ENCODE measurements at regions not wholly inside any gene's neighbourhood (a gene's known extent, or its start where the extent isn't known, plus 50 kb on each side); places are given as distances from the start of the nearest gene placed in this dataset.

DNA sequence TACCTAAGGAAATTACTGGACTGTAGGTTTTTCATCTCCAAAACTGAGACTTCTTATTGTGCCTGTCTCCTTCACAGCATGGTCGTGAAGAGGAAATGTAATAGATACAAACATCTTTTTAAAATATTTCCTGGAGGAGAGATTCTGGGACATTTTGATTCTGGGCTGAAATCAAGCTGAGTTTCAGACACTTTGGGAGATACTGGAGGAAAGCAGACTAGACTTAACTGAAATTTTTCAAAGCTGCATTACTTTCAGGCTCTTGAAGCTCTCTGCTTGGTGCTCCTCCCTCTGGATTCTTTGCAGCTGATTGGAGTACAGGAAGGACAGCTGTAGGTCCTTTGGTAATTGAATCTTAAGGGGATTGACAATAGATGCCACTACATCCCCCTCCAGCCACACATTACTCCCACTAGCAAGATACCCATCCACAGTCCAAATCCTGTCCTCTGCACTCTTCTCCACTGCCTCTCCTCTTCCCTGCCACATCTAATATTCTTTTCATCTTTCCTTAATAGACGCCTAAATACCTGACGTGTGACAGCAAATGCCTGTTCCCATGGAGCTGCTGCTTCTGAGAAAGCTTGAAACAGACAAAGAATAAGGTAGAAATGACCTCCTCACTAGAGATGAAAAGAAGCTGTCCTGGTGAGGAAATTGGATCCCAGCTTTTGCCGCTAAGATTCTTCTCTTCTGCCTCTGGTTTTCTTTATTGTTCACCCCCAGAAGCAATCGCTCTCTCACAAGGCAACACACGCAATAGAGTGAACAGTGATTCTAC lies 111.5 kb upstream of the PHYHIPL start:
- Mint-ChIP-seq H3K27me3 (ENCODE audit: unreplicated experiment) (no peaks in the 10 kb centered on the region), H3K9me3 (ENCODE audit: unreplicated experiment) (no peaks in the 10 kb centered on the region), H3K4me3 (ENCODE audit: unreplicated experiment) (no peak overlapping the region), H3K36me3 (ENCODE audit: unreplicated experiment) (no peaks in the 10 kb centered on the region), H3K27ac (ENCODE audit: unreplicated experiment) (no peak overlapping the region), H3K4me1 (ENCODE audit: low read depth, unreplicated experiment) (peaks cover 1% of the 10 kb centered on the region)
- no peak for DNase-seq
- TF ChIP-seq, protein P1, sequence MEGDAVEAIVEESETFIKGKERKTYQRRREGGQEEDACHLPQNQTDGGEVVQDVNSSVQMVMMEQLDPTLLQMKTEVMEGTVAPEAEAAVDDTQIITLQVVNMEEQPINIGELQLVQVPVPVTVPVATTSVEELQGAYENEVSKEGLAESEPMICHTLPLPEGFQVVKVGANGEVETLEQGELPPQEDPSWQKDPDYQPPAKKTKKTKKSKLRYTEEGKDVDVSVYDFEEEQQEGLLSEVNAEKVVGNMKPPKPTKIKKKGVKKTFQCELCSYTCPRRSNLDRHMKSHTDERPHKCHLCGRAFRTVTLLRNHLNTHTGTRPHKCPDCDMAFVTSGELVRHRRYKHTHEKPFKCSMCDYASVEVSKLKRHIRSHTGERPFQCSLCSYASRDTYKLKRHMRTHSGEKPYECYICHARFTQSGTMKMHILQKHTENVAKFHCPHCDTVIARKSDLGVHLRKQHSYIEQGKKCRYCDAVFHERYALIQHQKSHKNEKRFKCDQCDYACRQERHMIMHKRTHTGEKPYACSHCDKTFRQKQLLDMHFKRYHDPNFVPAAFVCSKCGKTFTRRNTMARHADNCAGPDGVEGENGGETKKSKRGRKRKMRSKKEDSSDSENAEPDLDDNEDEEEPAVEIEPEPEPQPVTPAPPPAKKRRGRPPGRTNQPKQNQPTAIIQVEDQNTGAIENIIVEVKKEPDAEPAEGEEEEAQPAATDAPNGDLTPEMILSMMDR (IDR thresholded peaks at IDR 0.05; ENCODE audit: partially characterized antibody, unreplicated experiment) = no peak

DNA sequence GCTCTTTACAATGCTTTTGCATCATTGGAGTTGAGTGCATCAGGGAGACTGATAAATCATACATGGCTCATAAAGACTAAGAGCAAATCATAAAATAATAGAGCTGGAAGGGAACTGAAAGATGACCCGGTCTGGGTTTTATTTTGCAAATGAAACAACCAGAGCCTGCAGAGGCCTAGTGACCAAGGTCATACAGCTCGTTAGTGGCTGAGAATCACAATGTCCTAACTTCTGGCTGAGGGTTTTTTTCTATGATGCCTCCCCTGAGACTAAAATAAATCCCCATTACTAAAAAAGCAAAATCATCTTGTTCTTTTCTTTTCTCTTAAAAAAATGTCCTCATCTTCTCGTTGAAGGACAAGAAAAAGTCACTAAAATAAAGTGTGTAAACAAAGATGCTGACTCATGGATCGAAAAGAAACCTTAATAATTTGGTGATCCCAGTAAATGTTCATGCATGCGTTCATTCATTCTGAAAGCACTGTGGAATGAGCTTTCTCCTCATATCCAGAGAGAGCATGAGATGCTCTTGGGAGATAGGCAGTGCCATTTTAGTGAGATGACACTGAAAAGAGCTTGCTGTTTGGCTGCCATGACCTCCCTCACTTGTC lies 107.8 kb upstream of the PHYHIPL start:
- Mint-ChIP-seq H3K4me3 (ENCODE audit: unreplicated experiment) (no peak overlapping the region), H3K27me3 (ENCODE audit: unreplicated experiment) (no peaks in the 10 kb centered on the region)
- TF ChIP-seq, protein P1 (IDR thresholded peaks at IDR 0.05; ENCODE audit: partially characterized antibody, unreplicated experiment) = no peak

DNA sequence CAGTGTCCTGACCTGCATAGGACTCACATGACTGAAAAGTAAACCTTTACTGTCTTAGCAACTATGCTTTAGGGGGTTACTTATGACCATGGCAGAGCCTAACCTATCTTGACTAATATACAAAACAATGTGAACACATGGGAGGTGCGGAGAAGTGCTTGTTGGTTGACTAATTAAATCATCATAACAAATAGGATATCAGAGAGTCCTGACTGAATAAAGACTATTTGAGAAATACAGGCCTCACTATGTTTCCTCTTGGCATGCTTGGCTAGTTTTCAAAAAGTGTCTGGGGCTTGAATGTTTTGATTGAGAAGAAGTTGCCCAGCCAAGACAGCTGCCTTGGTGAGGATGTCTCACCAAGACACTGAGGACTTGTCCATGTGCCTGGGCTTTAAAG lies 104.4 kb upstream of the PHYHIPL start:
- TF ChIP-seq, protein P1 (IDR thresholded peaks at IDR 0.05; ENCODE audit: partially characterized antibody, unreplicated experiment) = no peak
- no peak for DNase-seq
- Mint-ChIP-seq H3K36me3 (ENCODE audit: unreplicated experiment) (no peaks in the 10 kb centered on the region), H3K9me3 (ENCODE audit: unreplicated experiment) (no peaks in the 10 kb centered on the region), H3K27me3 (ENCODE audit: unreplicated experiment) (no peaks in the 10 kb centered on the region), H3K27ac (ENCODE audit: unreplicated experiment) (no peak overlapping the region), H3K4me3 (ENCODE audit: unreplicated experiment) (no peak overlapping the region), H3K4me1 (ENCODE audit: low read depth, unreplicated experiment) (no peaks in the 10 kb centered on the region)

More for the DNA sequence above, 107.8 kb upstream of the PHYHIPL start:
- no peaks in the 10 kb centered on the region for H3K4me1 Mint-ChIP-seq (ENCODE audit: low read depth, unreplicated experiment)
- H3K9me3 Mint-ChIP-seq (ENCODE audit: unreplicated experiment) = no peaks in the 10 kb centered on the region
- no peaks in the 10 kb centered on the region for H3K36me3 Mint-ChIP-seq (ENCODE audit: unreplicated experiment)
- no peak overlapping the region for H3K27ac Mint-ChIP-seq (ENCODE audit: unreplicated experiment)
- no peak for DNase-seq

DNA sequence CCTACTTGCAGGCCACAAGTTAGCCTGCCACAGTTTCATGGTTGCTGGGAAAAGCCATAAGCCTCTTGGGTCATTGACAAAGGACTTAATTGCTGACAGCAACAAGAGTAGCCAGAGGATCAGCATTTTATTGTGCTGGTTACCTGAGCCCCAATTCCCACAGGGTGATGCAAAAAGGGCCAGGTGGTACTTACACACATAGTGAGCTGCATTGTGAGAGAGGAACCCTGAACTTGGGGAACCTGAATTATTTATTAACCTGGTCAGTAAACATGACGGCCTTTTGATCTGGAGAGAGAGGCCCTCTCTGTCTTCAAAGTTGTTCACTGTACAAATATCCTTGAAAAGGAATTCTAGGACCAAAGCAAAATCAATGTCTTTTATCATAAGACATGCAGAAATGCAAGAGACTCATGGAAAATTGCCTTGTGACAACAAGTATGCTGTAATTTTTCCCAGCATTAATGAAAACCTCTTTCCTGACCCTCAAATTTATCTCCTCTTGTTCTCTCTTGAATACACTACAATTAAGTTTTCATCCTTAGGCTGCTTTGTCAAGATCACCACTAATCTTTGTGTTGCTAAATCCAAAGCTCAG lies 102.9 kb upstream of the PHYHIPL start:
- Mint-ChIP-seq H3K27ac (ENCODE audit: unreplicated experiment) (no peak overlapping the region), H3K4me1 (ENCODE audit: low read depth, unreplicated experiment) (no peaks in the 10 kb centered on the region), H3K9me3 (ENCODE audit: unreplicated experiment) (no peaks in the 10 kb centered on the region), H3K4me3 (ENCODE audit: unreplicated experiment) (no peak overlapping the region), H3K27me3 (ENCODE audit: unreplicated experiment) (no peaks in the 10 kb centered on the region), H3K36me3 (ENCODE audit: unreplicated experiment) (no peaks in the 10 kb centered on the region)
- DNase-seq = no peak
- TF ChIP-seq, protein P1 (IDR thresholded peaks at IDR 0.05; ENCODE audit: partially characterized antibody, unreplicated experiment) = no peak

DNA sequence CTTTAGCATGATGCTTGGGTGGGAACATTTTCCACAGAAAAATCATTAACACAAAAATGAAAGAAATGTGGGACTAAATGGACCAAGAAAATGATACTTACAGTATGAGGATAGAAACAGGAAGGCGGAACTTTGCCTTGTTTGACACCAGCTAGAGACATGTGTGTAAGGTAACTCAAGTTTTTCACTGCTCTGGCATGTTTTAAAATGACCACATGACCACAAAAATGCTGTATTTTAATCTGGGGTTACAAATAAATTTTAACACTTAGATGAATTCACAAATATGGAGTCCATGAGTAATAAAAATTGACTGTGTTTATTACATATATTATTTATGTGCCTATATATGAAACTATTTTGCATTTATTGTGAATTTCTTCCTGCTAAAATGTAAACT lies 100.9 kb upstream of the PHYHIPL start:
- DNase-seq = no peak
- Mint-ChIP-seq H3K4me1 (ENCODE audit: low read depth, unreplicated experiment) (no peaks in the 10 kb centered on the region), H3K36me3 (ENCODE audit: unreplicated experiment) (no peaks in the 10 kb centered on the region), H3K9me3 (ENCODE audit: unreplicated experiment) (no peaks in the 10 kb centered on the region), H3K27me3 (ENCODE audit: unreplicated experiment) (no peaks in the 10 kb centered on the region), H3K27ac (ENCODE audit: unreplicated experiment) (no peak overlapping the region), H3K4me3 (ENCODE audit: unreplicated experiment) (no peak overlapping the region)
- TF ChIP-seq, protein P1 (IDR thresholded peaks at IDR 0.05; ENCODE audit: partially characterized antibody, unreplicated experiment) = no peak

Data from glutamatergic neuron (in vitro differentiated cells).